A549 (cell line): ENCODE measurements at regions not wholly inside any gene's neighbourhood (a gene's known extent, or its start where the extent isn't known, plus 50 kb on each side); places are given as distances from the start of the nearest gene placed in this dataset.

ENCODE experiments used
- ATAC-seq, 2 experiments: fragments of 200-7000 bp in 1 of 2; fragments of >200 bp in 1 of 2; cut with Nextera tagmentation in 1 of 2; cut with Tn5 transposase in 1 of 2; 3 replicates each; pipeline versions ENCODE4 v1.8.0 to v1.9.1; 2018 to 2020; ENCODE audit warnings: mild to moderate bottlenecking in 1 of 2, moderate library complexity in 1 of 2
- CTCF ChIA-PET: fragments of 300-600 bp; sonication (Branson Sonifier 250); formaldehyde crosslinking; extraction: SDS; loops from one replicate; lab custom pipeline; 2021; ENCODE audit warnings: antibody characterized with exemption, inconsistent platforms; lab: Yijun Ruan, JAX
- POLR2A ChIA-PET: fragments of 350-600 bp; formaldehyde crosslinking; extraction: SDS; loops from one replicate; lab custom pipeline; 2021; ENCODE audit warnings: antibody characterized with exemption, inconsistent platforms; lab: Yijun Ruan, JAX
- DNase-seq, 2 experiments: peaks; one replicate each; pipeline versions ENCODE4 v3.0.0 to v3.0.0-alpha.2; 2011 to 2016; ENCODE audit warnings: low read depth in 1 of 2, low spot score in 1 of 2
- FAIRE-seq: peaks from 2 replicates; lab custom pipeline; 2011; peaks lifted over from hg19 to GRCh38; lab: Jason Lieb, UNC
- H3K27ac ChIP-seq, 2 experiments: fragments of >200 bp; sonication (Bioruptor Twin); formaldehyde crosslinking; 3 replicates each; pipeline ENCODE4 v1.5.1; 2016 to 2017
- H3K4me1 ChIP-seq: fragments of >200 bp; sonication (Bioruptor Twin); formaldehyde crosslinking; 3 replicates; pipeline ENCODE4 v1.6.1; 2016
- H3K4me2 ChIP-seq: fragments of >200 bp; sonication (Bioruptor Twin); formaldehyde crosslinking; 3 replicates; pipeline ENCODE4 v1.6.1; 2016
- H3K4me3 ChIP-seq: fragments of >200 bp; sonication (Bioruptor Twin); formaldehyde crosslinking; 3 replicates; pipeline ENCODE4 v1.5.1; 2016
- H3K9me3 ChIP-seq: fragments of >200 bp; sonication (Bioruptor Twin); formaldehyde crosslinking; 3 replicates; pipeline ENCODE4 v1.6.1; 2016
- CBX8 ChIP-seq: fragments of 200-600 bp; sonication (generic); IDR thresholded peaks from 2 replicates; pipeline ENCODE4 v1.6.1; 2016
- CEBPB ChIP-seq, 2 experiments: fragments of >200 bp in 1 of 2; sonication (Bioruptor Twin) in 1 of 2; formaldehyde crosslinking in 1 of 2; IDR thresholded peaks; 2 replicates each; pipeline ENCODE4 v1.6.1; 2012 to 2016
- EHF ChIP-seq: fragments of 250-450 bp; sonication (Bioruptor Pico); IDR thresholded peaks from 2 replicates; pipeline ENCODE4 v1.5.0; 2020; ENCODE audit warnings: mild to moderate bottlenecking
- FOSL2 ChIP-seq, 2 experiments: fragments of 450-650 bp in 1 of 2; fragments of >200 bp in 1 of 2; sonication (Bioruptor Twin) in 1 of 2; formaldehyde crosslinking; IDR thresholded peaks; 2 replicates each; pipeline versions ENCODE4 v1.5.0 to v1.6.1; 2016 to 2020; ENCODE audit warnings: mild to moderate bottlenecking in 1 of 2, moderate library complexity in 1 of 2
- FOXS1 ChIP-seq: fragments of 250-450 bp; sonication (Bioruptor Pico); IDR thresholded peaks from 2 replicates; pipeline ENCODE4 v1.5.0; 2020; ENCODE audit warnings: mild to moderate bottlenecking, moderate library complexity
- HOXB5 ChIP-seq: fragments of 250-450 bp; sonication (Bioruptor Pico); IDR thresholded peaks from 2 replicates; pipeline ENCODE4 v1.5.0; 2020; ENCODE audit warnings: mild to moderate bottlenecking, moderate library complexity
- JUNB ChIP-seq: fragments of >200 bp; sonication (Bioruptor Twin); formaldehyde crosslinking; IDR thresholded peaks from 2 replicates; pipeline ENCODE4 v1.6.1; 2016
- NPAS2 ChIP-seq: fragments of 250-450 bp; sonication (Bioruptor Pico); IDR thresholded peaks from 2 replicates; pipeline ENCODE4 v1.8.0; 2022; ENCODE audit warnings: mild to moderate bottlenecking, moderate library complexity, borderline replicate concordance
- NR3C1 ChIP-seq: fragments of >200 bp; sonication (Bioruptor Twin); formaldehyde crosslinking; IDR thresholded peaks from 3 replicates; pipeline ENCODE4 v1.6.1; 2017
- RAD21 ChIP-seq, 2 experiments: fragments of >200 bp in 1 of 2; sonication (Bioruptor Twin) in 1 of 2; formaldehyde crosslinking in 1 of 2; IDR thresholded peaks in 1 of 2; conservative IDR thresholded peaks in 1 of 2; 2 replicates in 1 of 2; 3 replicates in 1 of 2; pipeline ENCODE4 v1.6.1; 2012 to 2018; ENCODE audit warnings: inconsistent platforms in 1 of 2
- RARB ChIP-seq: fragments of 250-450 bp; sonication (Bioruptor Pico); IDR thresholded peaks from 2 replicates; pipeline ENCODE4 v1.8.0; 2021; ENCODE audit warnings: mild to moderate bottlenecking, moderate library complexity
- RFX5 ChIP-seq: fragments of 450-650 bp; IDR thresholded peaks from 2 replicates; pipeline ENCODE4 v1.7.1; 2014; ENCODE audit warnings: antibody characterized with exemption, mild to moderate bottlenecking, moderate library complexity
- RNF2 ChIP-seq: fragments of 200-600 bp; sonication (generic); IDR thresholded peaks from 2 replicates; pipeline ENCODE4 v1.6.1; 2016; ENCODE audit warnings: low read depth, mild to moderate bottlenecking, antibody characterized with exemption, moderate library complexity, borderline replicate concordance
- SMC3 ChIP-seq: fragments of >200 bp; sonication (Bioruptor Twin); formaldehyde crosslinking; IDR thresholded peaks from 3 replicates; pipeline ENCODE4 v1.6.1; 2018; ENCODE audit warnings: inconsistent platforms
- SREBF2 ChIP-seq: fragments of 450-650 bp; IDR thresholded peaks from 2 replicates; pipeline ENCODE4 v1.6.1; 2014; ENCODE audit warnings: mild to moderate bottlenecking, moderate library complexity
- TFCP2L1 ChIP-seq: fragments of 250-450 bp; sonication (Bioruptor Pico); IDR thresholded peaks from 2 replicates; pipeline ENCODE4 v1.5.0; 2021; ENCODE audit warnings: mild to moderate bottlenecking
- ZFP36 ChIP-seq: fragments of 450-650 bp; IDR thresholded peaks from 2 replicates; pipeline ENCODE4 v1.6.1; 2014; ENCODE audit warnings: borderline replicate concordance; ENCODE audit not compliant: partially characterized antibody
- ZSCAN20 ChIP-seq: fragments of 250-450 bp; sonication (Bioruptor Pico); IDR thresholded peaks from 2 replicates; pipeline ENCODE4 v1.8.0; 2022; ENCODE audit warnings: mild to moderate bottlenecking, moderate library complexity
- WGBS: methylation state at CpG from one replicate; pipeline ENCODE4 v1.1.6; 2017; ENCODE audit errors: missing lambda C conversion rate; 5-methylcytosine and 5-hydroxymethylcytosine counted together
- TF ChIP-seq, protein P1 (sequence below): fragments of >200 bp; sonication (Bioruptor Twin); formaldehyde crosslinking; IDR thresholded peaks from 3 replicates; pipeline ENCODE4 v1.6.1; 2016
- TF ChIP-seq, protein P2 (sequence below): IDR thresholded peaks from 2 replicates; pipeline ENCODE4 v1.6.1; 2012
- TF ChIP-seq, protein P3 (sequence below): fragments of 150-350 bp; IDR thresholded peaks from 2 replicates; pipeline ENCODE4 v1.6.1; 2014; ENCODE audit warnings: low read depth, mild to moderate bottlenecking, low read length
- TF ChIP-seq, protein P4 (sequence below): fragments of 250-450 bp; sonication (Bioruptor Pico); IDR thresholded peaks from 2 replicates; pipeline ENCODE4 v1.5.0; 2020; ENCODE audit warnings: low read depth, mild to moderate bottlenecking, moderate library complexity
- TF ChIP-seq, protein P5 (sequence below): fragments of >200 bp; sonication (Bioruptor Twin); formaldehyde crosslinking; IDR thresholded peaks from 2 replicates; pipeline ENCODE4 v1.6.1; 2016
- TF ChIP-seq, protein P6 (sequence below): IDR thresholded peaks from 2 replicates; pipeline ENCODE4 v1.6.1; 2012

DNA sequence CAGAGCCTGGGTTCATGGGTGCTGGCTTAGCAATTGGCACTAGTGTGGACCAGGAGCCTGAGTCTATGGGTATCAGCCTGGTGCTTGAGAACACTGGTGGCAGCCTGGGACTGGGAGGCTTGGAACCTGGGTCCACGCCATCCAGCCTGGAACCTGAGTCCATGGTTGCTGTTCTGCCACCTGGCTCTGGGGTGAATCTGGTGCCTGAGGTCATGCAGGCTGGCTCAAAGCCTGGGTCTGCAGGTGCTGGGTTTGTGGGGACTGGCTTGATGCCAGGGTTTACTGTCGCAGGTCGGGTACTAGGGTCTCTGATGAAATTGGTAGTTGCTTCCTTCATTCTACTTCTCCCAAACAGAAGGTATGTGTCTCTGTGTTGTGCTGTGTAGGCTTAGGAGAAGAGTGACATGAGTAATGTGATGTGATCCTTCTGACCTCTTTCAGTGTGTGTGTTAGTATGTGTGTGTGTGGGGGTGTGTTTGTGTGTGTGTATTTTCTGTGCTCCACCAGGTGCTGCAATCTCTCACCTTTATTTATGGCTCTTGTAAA lies 517.0 kb upstream of the EPHA5 start:
- no peak for TF ChIP-seq TFCP2L1
- TF ChIP-seq, protein P1, sequence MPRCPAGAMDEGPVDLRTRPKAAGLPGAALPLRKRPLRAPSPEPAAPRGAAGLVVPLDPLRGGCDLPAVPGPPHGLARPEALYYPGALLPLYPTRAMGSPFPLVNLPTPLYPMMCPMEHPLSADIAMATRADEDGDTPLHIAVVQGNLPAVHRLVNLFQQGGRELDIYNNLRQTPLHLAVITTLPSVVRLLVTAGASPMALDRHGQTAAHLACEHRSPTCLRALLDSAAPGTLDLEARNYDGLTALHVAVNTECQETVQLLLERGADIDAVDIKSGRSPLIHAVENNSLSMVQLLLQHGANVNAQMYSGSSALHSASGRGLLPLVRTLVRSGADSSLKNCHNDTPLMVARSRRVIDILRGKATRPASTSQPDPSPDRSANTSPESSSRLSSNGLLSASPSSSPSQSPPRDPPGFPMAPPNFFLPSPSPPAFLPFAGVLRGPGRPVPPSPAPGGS = no peak
- TF ChIP-seq ZSCAN20 = no peak
- TF ChIP-seq ZFP36 = no peak
- no peak for TF ChIP-seq RAD21 (conservative IDR thresholded peaks at IDR 0.05 in 1 of 2, IDR thresholded peaks at IDR 0.05 in 1 of 2)
- TF ChIP-seq, protein P2, sequence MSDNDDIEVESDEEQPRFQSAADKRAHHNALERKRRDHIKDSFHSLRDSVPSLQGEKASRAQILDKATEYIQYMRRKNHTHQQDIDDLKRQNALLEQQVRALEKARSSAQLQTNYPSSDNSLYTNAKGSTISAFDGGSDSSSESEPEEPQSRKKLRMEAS = no peak
- TF ChIP-seq NPAS2 (CRISPR knock-in tag) = no peak
- no peak overlapping the region for H3K27ac ChIP-seq
- DNase-seq = no peak
- no peak overlapping the region for H3K4me3 ChIP-seq
- 100% methylated on average over 1 of the region's 3 CpGs for WGBS
- ChIA-PET CTCF (no interaction called here), POLR2A (no interaction called here)
- no peak for FAIRE-seq
- no peaks in the 10 kb centered on the region for H3K4me1 ChIP-seq
- no peak for ATAC-seq
- no peaks in the 10 kb centered on the region for H3K9me3 ChIP-seq
- no peak overlapping the region for H3K4me2 ChIP-seq

DNA sequence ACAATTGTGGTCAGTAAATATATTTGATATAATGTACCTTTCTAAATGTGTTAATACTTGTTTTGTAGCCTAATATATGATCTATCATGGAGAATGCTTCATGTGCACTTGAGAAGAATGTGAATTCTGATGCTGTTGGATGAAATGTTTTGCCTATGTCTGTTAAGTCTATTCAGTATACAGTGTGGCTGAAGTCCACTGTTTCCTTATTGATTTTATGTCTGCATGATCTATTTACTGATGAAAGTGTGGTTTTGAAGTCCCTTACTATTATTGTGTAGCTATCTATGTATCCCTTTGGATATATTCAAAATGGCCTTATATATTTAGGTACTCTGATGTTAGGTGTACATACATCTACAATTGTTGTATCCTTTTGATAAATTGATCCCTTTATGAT lies 515.8 kb upstream of the EPHA5 start:
- no peak overlapping the region for H3K4me3 ChIP-seq
- ATAC-seq = no peak
- no peak for FAIRE-seq
- POLR2A ChIA-PET = no interaction called here
- no peak overlapping the region for H3K27ac ChIP-seq
- TF ChIP-seq, protein P3, sequence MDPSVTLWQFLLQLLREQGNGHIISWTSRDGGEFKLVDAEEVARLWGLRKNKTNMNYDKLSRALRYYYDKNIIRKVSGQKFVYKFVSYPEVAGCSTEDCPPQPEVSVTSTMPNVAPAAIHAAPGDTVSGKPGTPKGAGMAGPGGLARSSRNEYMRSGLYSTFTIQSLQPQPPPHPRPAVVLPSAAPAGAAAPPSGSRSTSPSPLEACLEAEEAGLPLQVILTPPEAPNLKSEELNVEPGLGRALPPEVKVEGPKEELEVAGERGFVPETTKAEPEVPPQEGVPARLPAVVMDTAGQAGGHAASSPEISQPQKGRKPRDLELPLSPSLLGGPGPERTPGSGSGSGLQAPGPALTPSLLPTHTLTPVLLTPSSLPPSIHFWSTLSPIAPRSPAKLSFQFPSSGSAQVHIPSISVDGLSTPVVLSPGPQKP = no peak
- TF ChIP-seq SMC3 = no peak
- TF ChIP-seq RFX5 = no peak
- TF ChIP-seq, protein P4, sequence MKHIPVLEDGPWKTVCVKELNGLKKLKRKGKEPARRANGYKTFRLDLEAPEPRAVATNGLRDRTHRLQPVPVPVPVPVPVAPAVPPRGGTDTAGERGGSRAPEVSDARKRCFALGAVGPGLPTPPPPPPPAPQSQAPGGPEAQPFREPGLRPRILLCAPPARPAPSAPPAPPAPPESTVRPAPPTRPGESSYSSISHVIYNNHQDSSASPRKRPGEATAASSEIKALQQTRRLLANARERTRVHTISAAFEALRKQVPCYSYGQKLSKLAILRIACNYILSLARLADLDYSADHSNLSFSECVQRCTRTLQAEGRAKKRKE (CRISPR knock-in tag) = no peak
- TF ChIP-seq CEBPB (IDR thresholded peaks at IDR 0.05) = no peak
- no peak for TF ChIP-seq NR3C1
- TF ChIP-seq, all 56 proteins: peak for 0
- Histone ChIP-seq H3K9me3 (no peaks in the 10 kb centered on the region), H3K4me2 (no peak overlapping the region), H3K4me1 (no peaks in the 10 kb centered on the region)
- no peak for DNase-seq
- CTCF ChIA-PET = no interaction called here

DNA sequence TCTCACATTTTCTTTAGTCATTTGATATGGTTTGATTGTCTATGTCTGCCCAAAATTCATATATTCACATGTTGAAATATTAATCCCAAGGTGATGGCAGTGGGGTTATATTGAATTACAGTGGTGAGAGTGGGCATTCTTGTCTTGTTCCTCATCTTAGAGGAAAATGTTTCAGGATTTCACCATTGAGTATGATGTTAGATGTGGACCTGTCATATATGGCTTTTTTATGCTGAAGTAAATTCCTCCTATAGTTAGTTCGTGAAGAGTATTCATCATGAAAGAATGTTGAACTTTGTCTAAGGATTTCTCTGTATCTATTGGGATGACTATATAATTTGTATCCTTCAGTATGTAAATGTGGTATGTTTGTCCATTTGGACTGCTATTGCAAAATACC lies 512.3 kb upstream of the EPHA5 start:
- no peak overlapping the region for H3K4me2 ChIP-seq
- no peak for DNase-seq
- H3K9me3 ChIP-seq = no peaks in the 10 kb centered on the region
- 44% methylated on average over 1 of the region's 1 CpG for WGBS
- CTCF ChIA-PET = no interaction called here
- H3K4me1 ChIP-seq = no peaks in the 10 kb centered on the region
- TF ChIP-seq SMC3 = no peak
- no peak for TF ChIP-seq JUNB
- TF ChIP-seq, protein P5, sequence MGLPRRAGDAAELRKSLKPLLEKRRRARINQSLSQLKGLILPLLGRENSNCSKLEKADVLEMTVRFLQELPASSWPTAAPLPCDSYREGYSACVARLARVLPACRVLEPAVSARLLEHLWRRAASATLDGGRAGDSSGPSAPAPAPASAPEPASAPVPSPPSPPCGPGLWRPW = no peak
- no peak for TF ChIP-seq RARB (CRISPR knock-in tag)
- TF ChIP-seq, protein P4 (CRISPR knock-in tag) = no peak
- TF ChIP-seq, protein P6, sequence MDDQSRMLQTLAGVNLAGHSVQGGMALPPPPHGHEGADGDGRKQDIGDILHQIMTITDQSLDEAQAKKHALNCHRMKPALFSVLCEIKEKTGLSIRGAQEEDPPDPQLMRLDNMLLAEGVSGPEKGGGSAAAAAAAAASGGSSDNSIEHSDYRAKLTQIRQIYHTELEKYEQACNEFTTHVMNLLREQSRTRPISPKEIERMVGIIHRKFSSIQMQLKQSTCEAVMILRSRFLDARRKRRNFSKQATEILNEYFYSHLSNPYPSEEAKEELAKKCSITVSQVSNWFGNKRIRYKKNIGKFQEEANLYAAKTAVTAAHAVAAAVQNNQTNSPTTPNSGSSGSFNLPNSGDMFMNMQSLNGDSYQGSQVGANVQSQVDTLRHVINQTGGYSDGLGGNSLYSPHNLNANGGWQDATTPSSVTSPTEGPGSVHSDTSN = no peak
- no peak for TF ChIP-seq FOXS1 (CRISPR knock-in tag)
- TF ChIP-seq, protein P3 = no peak
- no peak for TF ChIP-seq FOSL2 (IDR thresholded peaks at IDR 0.05)
- no peak for TF ChIP-seq FOSL2 (CRISPR knock-in tag; IDR thresholded peaks at IDR 0.05)
- TF ChIP-seq HOXB5 (CRISPR knock-in tag) = no peak
- no peak for TF ChIP-seq CBX8
- no peak for TF ChIP-seq SREBF2
- TF ChIP-seq RFX5 = no peak
- TF ChIP-seq, protein P1 = no peak
- TF ChIP-seq ZFP36 = no peak
- TF ChIP-seq, protein P2 = no peak
- no peak for TF ChIP-seq RNF2
- TF ChIP-seq CEBPB (IDR thresholded peaks at IDR 0.05) = no peak
- no peak for TF ChIP-seq EHF
- FAIRE-seq = no peak
- POLR2A ChIA-PET = no interaction called here
- no peak overlapping the region for H3K27ac ChIP-seq
- no peak for ATAC-seq
- H3K4me3 ChIP-seq = no peak overlapping the region
